Bronchial epithelial cell (primary cell): ENCODE measurements at regions not wholly inside any gene's neighbourhood (a gene's known extent, or its start where the extent isn't known, plus 50 kb on each side); places are given as distances from the start of the nearest gene placed in this dataset.

Experiments used
- DNase-seq: peaks from one replicate; pipeline ENCODE4 v3.0.0-alpha.2; 2010; ENCODE audit warnings: low read depth
- FAIRE-seq: peaks from 2 replicates; lab custom pipeline; 2011; peaks lifted over from hg19 to GRCh38; lab: Jason Lieb, UNC
- H3K27me3 ChIP-seq: 2 replicates; pipeline ENCODE4 v1.5.1; 2011; ENCODE audit warnings: low read length; ENCODE audit not compliant: control insufficient read depth, insufficient read depth
- H3K36me3 ChIP-seq: 2 replicates; pipeline ENCODE4 v1.5.1; 2011; ENCODE audit warnings: low read length; ENCODE audit not compliant: control insufficient read depth, insufficient read depth
- H3K4me3 ChIP-seq: 2 replicates; pipeline ENCODE4 v1.5.1; 2011; ENCODE audit warnings: mild to moderate bottlenecking, low read depth, low read length, control low read depth
- CTCF ChIP-seq: IDR thresholded peaks from 2 replicates; pipeline ENCODE4 v1.5.1; 2011; ENCODE audit warnings: mild to moderate bottlenecking, moderate library complexity, low read length, control low read depth, inconsistent platforms; ENCODE audit not compliant: insufficient read depth, severe bottlenecking

GRCh38 chr1:217364220-217364619 is 266.7 kb downstream of the GPATCH2 start:
- Histone ChIP-seq H3K36me3 (no peaks in the 10 kb centered on the region), H3K4me3 (no peak overlapping the region), H3K27me3 (no peaks in the 10 kb centered on the region)
- DNase-seq (no peak), FAIRE-seq (no peak)
- TF ChIP-seq CTCF: no peak

- TF ChIP-seq CTCF: no peak
- FAIRE-seq (no peak), DNase-seq (peak; percentile 74)
- Histone ChIP-seq H3K27me3 (no peaks in the 10 kb centered on the region), H3K36me3 (no peaks in the 10 kb centered on the region), H3K4me3 (no peak overlapping the region)
Measured at GRCh38 chr1:217363319-217363718, 267.6 kb downstream of the GPATCH2 start.

GRCh38 chr1:217360510-217360909 is 270.4 kb downstream of the GPATCH2 start:
- no peak for TF ChIP-seq CTCF
- Histone ChIP-seq H3K36me3 (no peaks in the 10 kb centered on the region), H3K27me3 (no peaks in the 10 kb centered on the region), H3K4me3 (no peak overlapping the region)
- no peak for DNase-seq
- FAIRE-seq: no peak

GRCh38 chr1:217354895-217355294 is 276.0 kb downstream of the GPATCH2 start:
- DNase-seq (no peak), FAIRE-seq (no peak)
- no peaks in the 10 kb centered on the region for H3K36me3 ChIP-seq
- no peaks in the 10 kb centered on the region for H3K27me3 ChIP-seq
- H3K4me3 ChIP-seq: no peak overlapping the region
- no peak for TF ChIP-seq CTCF

GRCh38 chr1:217348960-217349664 is 281.8 kb downstream of the GPATCH2 start:
- FAIRE-seq: no peak

More at GRCh38 chr1:217348960-217349664, 281.8 kb downstream of the GPATCH2 start:
- Histone ChIP-seq H3K36me3 (no peaks in the 10 kb centered on the region), H3K4me3 (no peak overlapping the region), H3K27me3 (no peaks in the 10 kb centered on the region)
- no peak for DNase-seq
- TF ChIP-seq CTCF: no peak
